ENCODE measurements at regions not wholly inside any gene's neighbourhood (a gene's known extent, or its start where the extent isn't known, plus 50 kb on each side); places are given as distances from the start of the nearest gene placed in this dataset.
"Not testable (repeated sequence)": the region's sequence is repeated elsewhere in the genome, so short reads cannot be mapped to it uniquely, and the experiment has no call there.

DNA sequence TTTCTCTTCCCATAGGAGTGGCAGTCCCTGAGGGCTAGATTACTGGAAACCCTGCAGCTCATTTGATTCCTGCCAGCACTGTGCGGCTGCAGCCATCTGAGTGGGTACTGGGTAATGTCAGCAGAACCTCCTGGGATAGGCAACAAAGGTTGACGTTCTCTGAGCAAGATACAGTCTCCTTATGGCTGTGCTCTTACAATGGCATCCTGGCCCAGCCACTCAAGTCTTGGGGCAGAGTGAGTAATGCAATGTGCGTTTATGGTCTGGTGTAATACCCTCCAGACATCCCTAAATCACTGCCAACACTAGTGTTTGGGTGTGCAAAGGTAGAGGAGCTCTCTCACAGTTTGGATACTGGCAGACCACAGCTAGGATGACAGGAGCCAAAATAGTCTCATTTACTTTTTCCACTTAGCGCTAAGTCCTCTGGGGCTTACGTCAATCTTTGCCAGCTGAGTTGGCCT is 775.8 kb downstream of the ZNF385D start:
- no peaks in the 10 kb centered on the region for H3K9me3 ChIP-seq (ENCODE audit: control insufficient read depth, insufficient read depth, low read depth, low read length)
- H3K4me1 ChIP-seq (ENCODE audit: control insufficient read depth, insufficient read depth, low read length), result no peaks in the 10 kb centered on the region
- H3K27ac ChIP-seq (ENCODE audit: extremely low read depth, low read depth, low read length), result no peak overlapping the region
- TF ChIP-seq ZNF621 (tag by site-specific recombination; IDR thresholded peaks at IDR 0.05) (no peak), ZNF473 (tag by site-specific recombination; IDR thresholded peaks at IDR 0.05) (no peak)
- no peaks in the 10 kb centered on the region for H3K36me3 ChIP-seq (ENCODE audit: control insufficient read depth in 2 of 2, insufficient read depth in 1 of 2, low read length in 2 of 2)
- no peak overlapping the region for H3K4me3 ChIP-seq (ENCODE audit: low read depth, low read length)
- POLR2A ChIA-PET, result no interaction called here
- CTCF ChIA-PET, result no interaction called here

DNA sequence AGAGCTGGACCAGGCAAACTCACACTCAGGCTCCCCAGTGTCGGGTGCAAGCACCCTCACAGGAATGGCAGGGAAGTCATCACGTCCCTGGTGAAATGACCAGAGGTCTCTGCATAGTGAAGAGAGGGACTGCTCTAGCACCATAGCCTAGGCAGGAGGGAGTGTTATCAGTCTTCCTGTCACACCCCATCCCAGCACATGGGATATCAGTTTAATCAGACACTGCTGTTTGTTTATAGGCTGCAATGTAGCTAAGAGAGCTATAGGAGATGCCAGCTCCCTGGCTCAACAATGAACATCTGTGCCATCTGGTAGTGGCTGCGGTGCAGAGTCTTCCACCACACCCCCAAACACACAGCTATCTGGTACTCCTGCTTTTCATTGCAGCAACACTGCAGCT is 776.6 kb downstream of the ZNF385D start:
- H3K27ac ChIP-seq (ENCODE audit: extremely low read depth, low read depth, low read length), result no peak overlapping the region
- no peaks in the 10 kb centered on the region for H3K9me3 ChIP-seq (ENCODE audit: control insufficient read depth, insufficient read depth, low read depth, low read length)
- CTCF ChIA-PET, result no interaction called here
- POLR2A ChIA-PET, result no interaction called here
- no peak overlapping the region for H3K4me3 ChIP-seq (ENCODE audit: low read depth, low read length)
- no peak for TF ChIP-seq ZBTB7A (tag by site-specific recombination; IDR thresholded peaks at IDR 0.05; ENCODE audit: low read depth)
- no peak for TF ChIP-seq ZSCAN5A (tag by site-specific recombination; IDR thresholded peaks at IDR 0.05)
- no peaks in the 10 kb centered on the region for H3K36me3 ChIP-seq (ENCODE audit: control insufficient read depth in 2 of 2, insufficient read depth in 1 of 2, low read length in 2 of 2)
- H3K4me1 ChIP-seq (ENCODE audit: control insufficient read depth, insufficient read depth, low read length), result no peaks in the 10 kb centered on the region

GRCh38 chr3:20970807-20971206 is 780.2 kb downstream of the ZNF385D start:
- H3K27ac ChIP-seq (ENCODE audit: extremely low read depth, low read depth, low read length); CTCF ChIA-PET; H3K36me3 ChIP-seq (ENCODE audit: control insufficient read depth in 2 of 2, insufficient read depth in 1 of 2, low read length in 2 of 2); H3K4me3 ChIP-seq (ENCODE audit: low read depth, low read length); H3K4me1 ChIP-seq (ENCODE audit: control insufficient read depth, insufficient read depth, low read length); H3K9me3 ChIP-seq (ENCODE audit: control insufficient read depth, insufficient read depth, low read depth, low read length); POLR2A ChIA-PET: not testable (repeated sequence)

DNA sequence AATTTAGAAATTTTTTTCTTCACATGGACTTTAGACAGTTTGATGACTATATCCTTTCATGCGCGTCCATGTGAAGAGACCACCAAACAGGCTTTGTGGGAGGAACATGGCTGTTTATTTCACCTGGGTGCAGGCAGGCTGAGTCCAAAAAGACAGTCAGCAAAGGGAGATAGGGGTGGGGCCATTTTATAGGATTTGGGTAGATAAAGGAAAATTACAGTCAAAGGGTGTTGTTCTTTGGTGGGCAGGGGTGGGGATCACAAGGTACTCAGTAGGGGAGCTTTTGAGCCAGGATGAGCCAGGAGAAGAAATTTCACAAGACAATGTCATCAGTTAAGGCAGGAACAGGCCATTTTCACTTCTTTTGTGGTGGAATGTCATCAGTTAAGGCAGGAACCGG is 781.5 kb upstream of the SGO1 start:
- H3K27ac ChIP-seq (ENCODE audit: extremely low read depth, low read depth, low read length); CTCF ChIA-PET; POLR2A ChIA-PET; H3K9me3 ChIP-seq (ENCODE audit: control insufficient read depth, insufficient read depth, low read depth, low read length); H3K4me3 ChIP-seq (ENCODE audit: low read depth, low read length); H3K36me3 ChIP-seq (ENCODE audit: control insufficient read depth in 2 of 2, insufficient read depth in 1 of 2, low read length in 2 of 2); H3K4me1 ChIP-seq (ENCODE audit: control insufficient read depth, insufficient read depth, low read length): not testable (repeated sequence)

DNA sequence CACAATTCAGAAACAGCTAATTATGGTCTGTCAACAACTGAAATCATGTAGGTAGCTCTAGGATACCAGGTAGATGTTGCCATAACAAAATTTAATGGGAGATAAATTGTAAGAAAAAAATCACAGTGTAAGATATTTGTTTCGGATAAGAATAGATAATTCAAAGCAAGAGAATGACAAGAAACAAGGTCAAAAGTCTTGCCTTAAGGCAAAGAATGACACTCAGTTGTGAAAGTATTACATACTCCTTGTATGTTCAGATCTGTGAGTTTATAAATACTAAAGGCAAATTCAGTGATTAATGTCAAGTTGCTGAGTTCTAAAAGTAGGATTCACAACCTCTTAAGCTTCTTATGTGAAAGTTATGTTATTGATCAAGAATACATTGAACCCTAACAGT is 772.2 kb upstream of the SGO1 start:
- ChIA-PET CTCF (no interaction called here), POLR2A (no interaction called here)
- TF ChIP-seq ZNF121 (tag by site-specific recombination; IDR thresholded peaks at IDR 0.05), result no peak
- TF ChIP-seq ZNF600 (tag by site-specific recombination; IDR thresholded peaks at IDR 0.05), result no peak
- TF ChIP-seq, protein P1, sequence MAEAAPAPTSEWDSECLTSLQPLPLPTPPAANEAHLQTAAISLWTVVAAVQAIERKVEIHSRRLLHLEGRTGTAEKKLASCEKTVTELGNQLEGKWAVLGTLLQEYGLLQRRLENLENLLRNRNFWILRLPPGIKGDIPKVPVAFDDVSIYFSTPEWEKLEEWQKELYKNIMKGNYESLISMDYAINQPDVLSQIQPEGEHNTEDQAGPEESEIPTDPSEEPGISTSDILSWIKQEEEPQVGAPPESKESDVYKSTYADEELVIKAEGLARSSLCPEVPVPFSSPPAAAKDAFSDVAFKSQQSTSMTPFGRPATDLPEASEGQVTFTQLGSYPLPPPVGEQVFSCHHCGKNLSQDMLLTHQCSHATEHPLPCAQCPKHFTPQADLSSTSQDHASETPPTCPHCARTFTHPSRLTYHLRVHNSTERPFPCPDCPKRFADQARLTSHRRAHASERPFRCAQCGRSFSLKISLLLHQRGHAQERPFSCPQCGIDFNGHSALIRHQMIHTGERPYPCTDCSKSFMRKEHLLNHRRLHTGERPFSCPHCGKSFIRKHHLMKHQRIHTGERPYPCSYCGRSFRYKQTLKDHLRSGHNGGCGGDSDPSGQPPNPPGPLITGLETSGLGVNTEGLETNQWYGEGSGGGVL (tag by site-specific recombination; IDR thresholded peaks at IDR 0.05), result no peak
- no peak for TF ChIP-seq HOXA7 (CRISPR knock-in tag; IDR thresholded peaks at IDR 0.05; ENCODE audit: borderline replicate concordance)
- TF ChIP-seq SCRT1 (tag by site-specific recombination; IDR thresholded peaks at IDR 0.05; ENCODE audit: borderline replicate concordance), result no peak
- no peak for TF ChIP-seq ZSCAN23 (tag by site-specific recombination; IDR thresholded peaks at IDR 0.05)
- TF ChIP-seq ZNF548 (tag by site-specific recombination; IDR thresholded peaks at IDR 0.05), result no peak
- no peak for TF ChIP-seq ZNF530 (tag by site-specific recombination; IDR thresholded peaks at IDR 0.05; ENCODE audit: low read depth)
- TF ChIP-seq OVOL3 (tag by site-specific recombination; IDR thresholded peaks at IDR 0.05), result no peak
- TF ChIP-seq ZNF624 (tag by site-specific recombination; IDR thresholded peaks at IDR 0.05), result no peak
- no peak for TF ChIP-seq ZNF529 (tag by site-specific recombination; IDR thresholded peaks at IDR 0.05; ENCODE audit: insufficient replicate concordance)
- Histone ChIP-seq H3K4me3 (ENCODE audit: low read depth, low read length) (no peak overlapping the region), H3K9me3 (ENCODE audit: control insufficient read depth, insufficient read depth, low read depth, low read length) (no peaks in the 10 kb centered on the region), H3K36me3 (ENCODE audit: control insufficient read depth in 2 of 2, insufficient read depth in 1 of 2, low read length in 2 of 2) (no peaks in the 10 kb centered on the region), H3K4me1 (ENCODE audit: control insufficient read depth, insufficient read depth, low read length) (no peaks in the 10 kb centered on the region), H3K27ac (ENCODE audit: extremely low read depth, low read depth, low read length) (no peak overlapping the region)
